Caco-2 (cell line): ENCODE measurements at regions not wholly inside any gene's neighbourhood (a gene's known extent, or its start where the extent isn't known, plus 50 kb on each side); places are given as distances from the start of the nearest gene placed in this dataset.

Experiments
- BruUV-seq: library from RNA; stranded (reverse); fragments of 400-500 nt; replicated peaks from 2 replicates; lab custom pipeline; 2021; lab: Mats Ljungman, UMichigan
- CTCF ChIA-PET: fragments of 300-600 bp; sonication (Branson Sonifier 250); formaldehyde crosslinking; loops from one replicate; lab custom pipeline; 2022; ENCODE audit warnings: antibody characterized with exemption; lab: Charles Lee
- POLR2A ChIA-PET: fragments of 300-600 bp; sonication (Branson Sonifier 250); formaldehyde crosslinking; loops from one replicate; lab custom pipeline; 2022; ENCODE audit warnings: antibody characterized with exemption; lab: Charles Lee
- DNase-seq, 2 experiments: peaks; one replicate each; pipeline versions ENCODE4 v3.0.0 to v3.0.0-alpha.2; 2020 to 2022
- H3K27me3 ChIP-seq: replicated peaks from 2 replicates; pipeline ENCODE4 v1.6.0; 2011; ENCODE audit warnings: low read length; ENCODE audit not compliant: control insufficient read depth, insufficient read depth
- H3K36me3 ChIP-seq: 2 replicates; pipeline ENCODE4 v1.5.1; 2011; ENCODE audit warnings: low read length; ENCODE audit not compliant: control insufficient read depth, insufficient read depth
- H3K4me1 ChIP-seq: fragments of 250-450 bp; sonication (Bioruptor Pico); 2 replicates; pipeline ENCODE4 v1.5.1; 2020; ENCODE audit warnings: mild to moderate bottlenecking
- H3K4me3 ChIP-seq: 2 replicates; pipeline ENCODE4 v1.5.1; 2011; ENCODE audit warnings: low read depth, mild to moderate bottlenecking, control low read depth, low read length
- H3K9me3 ChIP-seq: fragments of 250-450 bp; sonication (Bioruptor Pico); 2 replicates; pipeline ENCODE4 v1.5.1; 2020; ENCODE audit warnings: mild to moderate bottlenecking, moderate library complexity
- H3K27ac Mint-ChIP-seq: one replicate; pipeline ENCODE4 v1.8.0; 2022; ENCODE audit warnings: mixed read lengths; ENCODE audit not compliant: unreplicated experiment
- H3K27me3 Mint-ChIP-seq: one replicate; pipeline ENCODE4 v1.8.0; 2022; ENCODE audit warnings: mixed read lengths; ENCODE audit not compliant: insufficient read depth, unreplicated experiment
- H3K36me3 Mint-ChIP-seq: one replicate; pipeline ENCODE4 v1.8.0; 2022; ENCODE audit warnings: mild to moderate bottlenecking, mixed read lengths; ENCODE audit not compliant: insufficient read depth, unreplicated experiment
- H3K4me1 Mint-ChIP-seq: one replicate; pipeline ENCODE4 v1.8.0; 2022; ENCODE audit warnings: low read depth, mixed read lengths; ENCODE audit not compliant: unreplicated experiment
- H3K4me3 Mint-ChIP-seq: one replicate; pipeline ENCODE4 v1.8.0; 2022; ENCODE audit warnings: mild to moderate bottlenecking, moderate library complexity, mixed read lengths; ENCODE audit not compliant: unreplicated experiment
- H3K9me3 Mint-ChIP-seq: one replicate; pipeline ENCODE4 v1.8.0; 2022; ENCODE audit warnings: mixed read lengths; ENCODE audit not compliant: unreplicated experiment
- intact Hi-C: fragments of 100-400 bp; cut with micrococcal nuclease; formaldehyde crosslinking; loops from one replicate; pipeline ENCODE4 v1.10.0; 2022; ENCODE audit not compliant: unreplicated experiment
- TF ChIP-seq, protein P1 (sequence below), 2 experiments: fragments of 200-600 bp in 1 of 2; IDR thresholded peaks; 1 replicate in 1 of 2; 2 replicates in 1 of 2; pipeline versions ENCODE4 v1.5.1 to v1.8.0; 2011 to 2022; ENCODE audit warnings: antibody characterized with exemption in 1 of 2, control low read depth in 1 of 2, inconsistent platforms in 1 of 2, low read depth in 1 of 2, low read length in 1 of 2, mild to moderate bottlenecking in 1 of 2, moderate library complexity in 1 of 2; ENCODE audit not compliant: insufficient read depth in 1 of 2, severe bottlenecking in 1 of 2, unreplicated experiment in 1 of 2

DNA sequence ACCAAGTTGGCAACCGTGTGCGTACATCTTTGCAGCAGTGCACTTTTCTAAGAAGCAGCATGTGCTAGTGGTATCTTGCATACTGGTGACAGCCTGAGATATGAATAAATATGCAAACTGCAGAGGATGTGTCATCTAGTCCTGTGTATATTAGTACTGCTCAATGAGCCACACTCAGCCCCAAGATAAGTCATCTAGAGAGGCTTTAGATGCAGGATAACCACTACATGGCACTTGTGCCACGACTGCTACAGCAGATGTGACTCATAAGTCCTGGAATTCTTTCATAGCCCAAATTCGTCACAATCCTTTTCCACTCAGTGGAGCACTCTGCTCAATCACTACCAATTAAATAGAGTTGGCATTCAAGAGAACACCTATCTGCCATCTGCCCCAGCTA lies 171.5 kb downstream of the AXIN2 start:
- Histone ChIP-seq H3K27me3 (no peaks in the 10 kb centered on the region), H3K36me3 (no peaks in the 10 kb centered on the region), H3K4me3 (no peak overlapping the region), H3K4me1 (no peaks in the 10 kb centered on the region), H3K9me3 (no peaks in the 10 kb centered on the region)
- Mint-ChIP-seq H3K36me3 (no peaks in the 10 kb centered on the region), H3K27ac (no peak overlapping the region), H3K9me3 (peaks cover 6% of the 10 kb centered on the region), H3K27me3 (peaks cover 2% of the 10 kb centered on the region), H3K4me3 (no peak overlapping the region), H3K4me1 (no peaks in the 10 kb centered on the region)
- CTCF ChIA-PET = no interaction called here
- intact Hi-C loops = no loop called here
- DNase-seq = no peak
- POLR2A ChIA-PET = no interaction called here
- TF ChIP-seq, protein P1, sequence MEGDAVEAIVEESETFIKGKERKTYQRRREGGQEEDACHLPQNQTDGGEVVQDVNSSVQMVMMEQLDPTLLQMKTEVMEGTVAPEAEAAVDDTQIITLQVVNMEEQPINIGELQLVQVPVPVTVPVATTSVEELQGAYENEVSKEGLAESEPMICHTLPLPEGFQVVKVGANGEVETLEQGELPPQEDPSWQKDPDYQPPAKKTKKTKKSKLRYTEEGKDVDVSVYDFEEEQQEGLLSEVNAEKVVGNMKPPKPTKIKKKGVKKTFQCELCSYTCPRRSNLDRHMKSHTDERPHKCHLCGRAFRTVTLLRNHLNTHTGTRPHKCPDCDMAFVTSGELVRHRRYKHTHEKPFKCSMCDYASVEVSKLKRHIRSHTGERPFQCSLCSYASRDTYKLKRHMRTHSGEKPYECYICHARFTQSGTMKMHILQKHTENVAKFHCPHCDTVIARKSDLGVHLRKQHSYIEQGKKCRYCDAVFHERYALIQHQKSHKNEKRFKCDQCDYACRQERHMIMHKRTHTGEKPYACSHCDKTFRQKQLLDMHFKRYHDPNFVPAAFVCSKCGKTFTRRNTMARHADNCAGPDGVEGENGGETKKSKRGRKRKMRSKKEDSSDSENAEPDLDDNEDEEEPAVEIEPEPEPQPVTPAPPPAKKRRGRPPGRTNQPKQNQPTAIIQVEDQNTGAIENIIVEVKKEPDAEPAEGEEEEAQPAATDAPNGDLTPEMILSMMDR (IDR thresholded peaks at IDR 0.05; ENCODE audit: insufficient read depth in 1 of 2, low read depth in 1 of 2, low read length in 1 of 2, severe bottlenecking in 1 of 2, unreplicated experiment in 1 of 2) = no peak
- BruUV-seq = no TSS peak

DNA sequence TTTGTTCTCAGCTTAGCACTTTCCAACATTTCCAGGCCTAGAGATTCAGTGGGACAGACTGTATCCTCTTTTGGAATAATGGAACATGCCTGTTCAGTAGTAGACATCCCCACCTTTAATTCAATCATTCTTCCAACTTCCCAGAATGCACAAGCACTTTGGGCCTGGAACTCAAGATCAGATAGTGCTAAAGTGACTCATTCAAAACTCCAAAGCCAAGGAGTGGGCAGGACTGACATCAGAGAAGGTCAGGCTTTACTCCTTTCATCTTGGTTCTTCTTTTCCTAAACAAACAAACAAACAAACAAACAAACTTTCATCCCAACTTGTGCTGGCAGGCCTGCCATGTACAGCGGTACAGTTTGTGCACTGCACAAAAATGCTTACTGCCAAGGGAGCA lies 172.0 kb downstream of the AXIN2 start:
- Mint-ChIP-seq H3K27ac (no peak overlapping the region), H3K36me3 (no peaks in the 10 kb centered on the region), H3K4me3 (no peak overlapping the region), H3K4me1 (no peaks in the 10 kb centered on the region), H3K9me3 (peaks cover 6% of the 10 kb centered on the region), H3K27me3 (peaks cover 2% of the 10 kb centered on the region)
- no peak for DNase-seq
- no TSS peak for BruUV-seq
- Histone ChIP-seq H3K36me3 (no peaks in the 10 kb centered on the region), H3K9me3 (no peaks in the 10 kb centered on the region), H3K4me1 (no peaks in the 10 kb centered on the region), H3K27me3 (no peaks in the 10 kb centered on the region), H3K4me3 (no peak overlapping the region)
- ChIA-PET CTCF (no interaction called here), POLR2A (no interaction called here)
- TF ChIP-seq, protein P1 (IDR thresholded peaks at IDR 0.05; ENCODE audit: insufficient read depth in 1 of 2, low read depth in 1 of 2, low read length in 1 of 2, severe bottlenecking in 1 of 2, unreplicated experiment in 1 of 2) = no peak
- intact Hi-C loops = no loop called here

DNA sequence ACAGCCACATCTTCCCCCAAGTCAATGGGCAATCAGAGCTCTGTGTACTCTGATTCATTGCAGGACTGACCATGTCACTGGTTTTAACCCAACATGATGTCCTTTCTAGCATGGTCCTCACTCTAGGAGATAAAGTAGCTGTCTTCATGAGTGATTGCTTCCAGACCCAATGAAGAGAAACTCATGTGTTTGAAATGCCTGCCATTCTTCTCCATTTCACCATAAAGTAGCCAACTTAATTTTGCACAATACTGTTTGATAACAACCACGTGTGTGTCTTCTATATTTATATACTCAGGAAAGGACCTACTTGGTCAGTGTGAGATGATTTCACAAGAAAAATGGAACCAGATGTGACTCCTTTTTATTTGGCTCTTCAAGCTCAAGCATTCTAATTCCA lies 172.5 kb downstream of the AXIN2 start:
- no peaks in the 10 kb centered on the region for H3K4me1 Mint-ChIP-seq
- Histone ChIP-seq H3K4me1 (no peaks in the 10 kb centered on the region), H3K36me3 (no peaks in the 10 kb centered on the region), H3K27me3 (no peaks in the 10 kb centered on the region), H3K4me3 (no peak overlapping the region), H3K9me3 (no peaks in the 10 kb centered on the region)
- peaks cover 2% of the 10 kb centered on the region for H3K27me3 Mint-ChIP-seq
- H3K27ac Mint-ChIP-seq = no peak overlapping the region
- no peak for DNase-seq
- BruUV-seq = no TSS peak
- no peak overlapping the region for H3K4me3 Mint-ChIP-seq
- TF ChIP-seq, protein P1 (IDR thresholded peaks at IDR 0.05; ENCODE audit: insufficient read depth in 1 of 2, low read depth in 1 of 2, low read length in 1 of 2, severe bottlenecking in 1 of 2, unreplicated experiment in 1 of 2) = no peak
- H3K36me3 Mint-ChIP-seq = no peaks in the 10 kb centered on the region
- intact Hi-C loops = no loop called here
- peaks cover 6% of the 10 kb centered on the region for H3K9me3 Mint-ChIP-seq
- ChIA-PET CTCF (no interaction called here), POLR2A (no interaction called here)
